SK-N-SH (cell line): ENCODE measurements at regions not wholly inside any gene's neighbourhood (a gene's known extent, or its start where the extent isn't known, plus 50 kb on each side); places are given as distances from the start of the nearest gene placed in this dataset.

ENCODE experiments used
- CTCF ChIA-PET: fragments of 300-600, 350-600 bp; formaldehyde crosslinking; extraction: SDS; loops from one replicate; lab custom pipeline; 2021; lab: Yijun Ruan, JAX
- POLR2A ChIA-PET: fragments of 350-600 bp; sonication (Branson Sonifier 250); formaldehyde crosslinking; extraction: SDS; loops from one replicate; lab custom pipeline; 2020; ENCODE audit warnings: antibody characterized with exemption, inconsistent platforms; lab: Yijun Ruan, JAX
- DNase-seq: peaks from one replicate; pipeline ENCODE4 v3.0.0; 2012
- H2AFZ ChIP-seq: fragments of 200-600 bp; sonication (generic); 2 replicates; pipeline ENCODE4 v1.8.1; 2016; ENCODE audit warnings: antibody characterized with exemption, mild to moderate bottlenecking, low read depth
- H3F3A ChIP-seq: fragments of 200-600 bp; sonication (generic); replicated peaks from 2 replicates; pipeline ENCODE3; 2016; ENCODE audit warnings: antibody characterized with exemption, mild to moderate bottlenecking; ENCODE audit not compliant: insufficient read depth
- H3K27ac ChIP-seq, 2 experiments: fragments of 200-500 bp in 1 of 2; fragments of 200-600 bp in 1 of 2; sonication (Bioruptor generic) in 1 of 2; sonication (generic), shearing (Covaris generic) in 1 of 2; 2 replicates each; pipeline versions ENCODE4 v1.5.1 to v1.6.1; 2014 to 2016; ENCODE audit warnings: low read depth in 2 of 2, inconsistent platforms in 1 of 2, low read length in 1 of 2, mild to moderate bottlenecking in 1 of 2, mixed read lengths in 1 of 2
- H3K27me3 ChIP-seq: fragments of 200-600 bp; sonication (generic), shearing (Covaris generic); 2 replicates; pipeline ENCODE4 v1.6.1; 2016; ENCODE audit warnings: mixed run types; ENCODE audit not compliant: insufficient read depth
- H3K36me3 ChIP-seq, 2 experiments: fragments of 200-500 bp in 1 of 2; fragments of 200-600 bp in 1 of 2; sonication (Bioruptor generic) in 1 of 2; sonication (generic) in 1 of 2; replicated peaks in 1 of 2; 2 replicates each; pipeline versions ENCODE3 to v1.5.1; 2014 to 2016; ENCODE audit warnings: low read length in 1 of 2, mild to moderate bottlenecking in 1 of 2; ENCODE audit not compliant: insufficient read depth in 2 of 2, control insufficient read depth in 1 of 2
- H3K4me1 ChIP-seq, 2 experiments: fragments of 200-500 bp in 1 of 2; fragments of 200-600 bp in 1 of 2; sonication (Bioruptor generic) in 1 of 2; sonication (generic), shearing (Covaris generic) in 1 of 2; 2 replicates each; pipeline versions ENCODE4 v1.5.1 to v1.6.1; 2014 to 2016; ENCODE audit warnings: low read depth in 1 of 2, low read length in 1 of 2, mixed run types in 1 of 2; ENCODE audit not compliant: insufficient read depth in 2 of 2, control insufficient read depth in 1 of 2
- H3K4me2 ChIP-seq: fragments of 200-600 bp; sonication (generic), shearing (Covaris generic); 2 replicates; pipeline ENCODE4 v1.6.1; 2017; ENCODE audit warnings: mixed run types
- H3K4me3 ChIP-seq, 2 experiments: fragments of 200-500 bp in 1 of 2; fragments of 200-600 bp in 1 of 2; sonication (Bioruptor generic) in 1 of 2; sonication (generic), shearing (Covaris generic) in 1 of 2; 2 replicates each; pipeline versions ENCODE4 v1.5.1 to v1.8.1; 2014 to 2016; ENCODE audit warnings: low read depth in 2 of 2, inconsistent platforms in 1 of 2, low read length in 1 of 2, mild to moderate bottlenecking in 1 of 2, mixed read lengths in 1 of 2, moderate library complexity in 1 of 2
- H3K79me2 ChIP-seq: fragments of 200-600 bp; sonication (generic); 2 replicates; pipeline ENCODE4 v1.8.1; 2017; ENCODE audit warnings: mild to moderate bottlenecking; ENCODE audit not compliant: insufficient read depth
- H3K9ac ChIP-seq: fragments of 200-600 bp; sonication (generic); 2 replicates; pipeline ENCODE4 v1.6.1; 2017; ENCODE audit warnings: mixed run types
- H3K9me2 ChIP-seq: fragments of 200-600 bp; sonication (generic); 2 replicates; pipeline ENCODE4 v1.6.1; 2017; ENCODE audit warnings: mixed run types
- H3K9me3 ChIP-seq: fragments of 200-600 bp; sonication (generic); 2 replicates; pipeline ENCODE4 v1.6.1; 2017; ENCODE audit warnings: mixed run types, mild to moderate bottlenecking, moderate library complexity
- H4K20me1 ChIP-seq: fragments of 200-600 bp; sonication (generic); 2 replicates; pipeline ENCODE4 v1.6.1; 2017; ENCODE audit warnings: mild to moderate bottlenecking, mixed run types; ENCODE audit not compliant: insufficient read depth
- CHD2 ChIP-seq: fragments of 150-350 bp; IDR thresholded peaks from 2 replicates; pipeline ENCODE4 v1.6.1; 2018; ENCODE audit warnings: low read length; ENCODE audit not compliant: partially characterized antibody
- ELF1 ChIP-seq: IDR thresholded peaks from 2 replicates; pipeline ENCODE4 v1.4.0; 2012
- EP300 ChIP-seq, 2 experiments: IDR thresholded peaks; 2 replicates each; pipeline versions ENCODE4 v1.4.0 to v1.6.1; 2012; ENCODE audit warnings: borderline replicate concordance in 1 of 2, low read depth in 1 of 2, low read length in 1 of 2
- JUND ChIP-seq: IDR thresholded peaks from 2 replicates; pipeline ENCODE4 v1.4.0; 2012
- MEF2A ChIP-seq: IDR thresholded peaks from 2 replicates; pipeline ENCODE4 v1.4.0; 2012; ENCODE audit warnings: low read depth, borderline replicate concordance
- NFIC ChIP-seq: IDR thresholded peaks from 2 replicates; pipeline ENCODE4 v1.4.0; 2012; ENCODE audit warnings: borderline replicate concordance
- RAD21 ChIP-seq: IDR thresholded peaks from 2 replicates; pipeline ENCODE4 v1.6.1; 2012; ENCODE audit warnings: mild to moderate bottlenecking, low read length
- RCOR1 ChIP-seq: fragments of 150-350 bp; IDR thresholded peaks from 2 replicates; pipeline ENCODE4 v1.6.1; 2017; ENCODE audit warnings: antibody characterized with exemption, low read length
- RXRA ChIP-seq: IDR thresholded peaks from 2 replicates; pipeline ENCODE4 v1.4.0; 2012; ENCODE audit warnings: low read depth, mild to moderate bottlenecking, borderline replicate concordance
- SMC3 ChIP-seq: IDR thresholded peaks from 2 replicates; pipeline ENCODE4 v1.6.1; 2012; ENCODE audit warnings: low read depth, low read length, improper control_type of control experiment
- TCF12 ChIP-seq: IDR thresholded peaks from 2 replicates; pipeline ENCODE4 v1.4.0; 2012
- YY1 ChIP-seq: IDR thresholded peaks from 2 replicates; pipeline ENCODE4 v1.4.0; 2012; ENCODE audit warnings: low read depth, mild to moderate bottlenecking
- ZBTB33 ChIP-seq: IDR thresholded peaks from 2 replicates; pipeline ENCODE4 v1.4.0; 2012; ENCODE audit warnings: low read depth, borderline replicate concordance
- WGBS: methylation state at CpG from one replicate; pipeline ENCODE4 v1.1.6; 2017; ENCODE audit warnings: low lambda C conversion rate; 5-methylcytosine and 5-hydroxymethylcytosine counted together
- TF ChIP-seq, protein P1 (sequence below): IDR thresholded peaks from 2 replicates; pipeline ENCODE4 v1.4.0; 2012; ENCODE audit warnings: low read depth
- TF ChIP-seq, protein P2 (sequence below): IDR thresholded peaks from 2 replicates; pipeline ENCODE4; 2012
- TF ChIP-seq, protein P3 (sequence below): fragments of 200-600 bp; sonication (generic); IDR thresholded peaks from 2 replicates; pipeline ENCODE4 v1.6.1; 2017; ENCODE audit warnings: antibody characterized with exemption, mild to moderate bottlenecking, moderate library complexity
- TF ChIP-seq, protein P4 (sequence below): IDR thresholded peaks from 2 replicates; pipeline ENCODE4 v1.6.1; 2012; ENCODE audit warnings: mild to moderate bottlenecking, low read depth, low read length, moderate library complexity

DNA sequence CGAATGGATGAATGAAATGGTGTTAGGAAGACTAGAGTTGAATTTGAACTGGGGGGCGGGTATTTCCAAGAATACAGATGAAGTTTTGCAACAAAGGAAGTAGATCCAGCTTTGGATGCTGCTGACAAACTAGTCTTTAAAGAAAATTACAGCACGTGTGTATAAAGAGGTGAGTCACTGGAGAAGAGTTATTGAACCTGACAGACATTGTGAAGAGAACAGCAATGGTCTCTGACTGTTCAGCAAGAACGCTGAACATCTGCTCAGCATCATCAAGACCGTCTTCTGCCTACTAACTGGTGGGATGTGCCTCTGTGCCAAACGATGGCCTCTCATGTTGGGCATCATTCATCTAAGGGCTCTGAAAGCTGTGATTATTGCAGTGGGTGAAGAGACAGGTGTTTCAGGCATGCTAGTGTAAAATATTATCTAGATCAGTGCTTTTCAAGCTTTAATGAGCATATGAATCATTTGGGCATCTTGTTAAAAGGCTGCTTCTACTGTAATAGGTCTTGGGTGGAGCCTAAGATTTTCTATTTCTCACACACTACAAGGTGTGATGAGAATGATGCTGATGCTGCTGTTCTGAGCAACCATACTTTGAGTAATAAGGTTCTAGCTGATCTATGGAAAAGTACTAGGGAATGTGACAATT lies 291.3 kb downstream of the PTEN start (continued):
- TF ChIP-seq, protein P1, sequence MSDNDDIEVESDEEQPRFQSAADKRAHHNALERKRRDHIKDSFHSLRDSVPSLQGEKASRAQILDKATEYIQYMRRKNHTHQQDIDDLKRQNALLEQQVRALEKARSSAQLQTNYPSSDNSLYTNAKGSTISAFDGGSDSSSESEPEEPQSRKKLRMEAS = peak; percentile 83
- TF ChIP-seq, protein P2, sequence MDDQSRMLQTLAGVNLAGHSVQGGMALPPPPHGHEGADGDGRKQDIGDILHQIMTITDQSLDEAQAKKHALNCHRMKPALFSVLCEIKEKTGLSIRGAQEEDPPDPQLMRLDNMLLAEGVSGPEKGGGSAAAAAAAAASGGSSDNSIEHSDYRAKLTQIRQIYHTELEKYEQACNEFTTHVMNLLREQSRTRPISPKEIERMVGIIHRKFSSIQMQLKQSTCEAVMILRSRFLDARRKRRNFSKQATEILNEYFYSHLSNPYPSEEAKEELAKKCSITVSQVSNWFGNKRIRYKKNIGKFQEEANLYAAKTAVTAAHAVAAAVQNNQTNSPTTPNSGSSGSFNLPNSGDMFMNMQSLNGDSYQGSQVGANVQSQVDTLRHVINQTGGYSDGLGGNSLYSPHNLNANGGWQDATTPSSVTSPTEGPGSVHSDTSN = peak; percentile 98
- TF ChIP-seq TCF12 (peak; percentile 98), SMC3 (peak; percentile 4; the same call in 1 of the 2 replicates), JUND (peak; percentile 96), RAD21 (no peak; the same call in 1 of the 2 replicates), YY1 (no peak; the same call in 1 of the 2 replicates), NFIC (peak; percentile 82), EP300 (IDR thresholded peaks at IDR 0.05; ENCODE audit: borderline replicate concordance in 1 of 2, low read depth in 1 of 2, low read length in 1 of 2) (peak; percentile 70 to 95), ELF1 (peak; percentile 42; the same call in 1 of the 2 replicates), CHD2 (no peak), MEF2A (no peak; the same call in 1 of the 2 replicates), RXRA (peak; percentile 73; the same call in 1 of the 2 replicates)
- TF ChIP-seq, protein P3, sequence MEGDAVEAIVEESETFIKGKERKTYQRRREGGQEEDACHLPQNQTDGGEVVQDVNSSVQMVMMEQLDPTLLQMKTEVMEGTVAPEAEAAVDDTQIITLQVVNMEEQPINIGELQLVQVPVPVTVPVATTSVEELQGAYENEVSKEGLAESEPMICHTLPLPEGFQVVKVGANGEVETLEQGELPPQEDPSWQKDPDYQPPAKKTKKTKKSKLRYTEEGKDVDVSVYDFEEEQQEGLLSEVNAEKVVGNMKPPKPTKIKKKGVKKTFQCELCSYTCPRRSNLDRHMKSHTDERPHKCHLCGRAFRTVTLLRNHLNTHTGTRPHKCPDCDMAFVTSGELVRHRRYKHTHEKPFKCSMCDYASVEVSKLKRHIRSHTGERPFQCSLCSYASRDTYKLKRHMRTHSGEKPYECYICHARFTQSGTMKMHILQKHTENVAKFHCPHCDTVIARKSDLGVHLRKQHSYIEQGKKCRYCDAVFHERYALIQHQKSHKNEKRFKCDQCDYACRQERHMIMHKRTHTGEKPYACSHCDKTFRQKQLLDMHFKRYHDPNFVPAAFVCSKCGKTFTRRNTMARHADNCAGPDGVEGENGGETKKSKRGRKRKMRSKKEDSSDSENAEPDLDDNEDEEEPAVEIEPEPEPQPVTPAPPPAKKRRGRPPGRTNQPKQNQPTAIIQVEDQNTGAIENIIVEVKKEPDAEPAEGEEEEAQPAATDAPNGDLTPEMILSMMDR = no peak
- TF ChIP-seq, protein P4, sequence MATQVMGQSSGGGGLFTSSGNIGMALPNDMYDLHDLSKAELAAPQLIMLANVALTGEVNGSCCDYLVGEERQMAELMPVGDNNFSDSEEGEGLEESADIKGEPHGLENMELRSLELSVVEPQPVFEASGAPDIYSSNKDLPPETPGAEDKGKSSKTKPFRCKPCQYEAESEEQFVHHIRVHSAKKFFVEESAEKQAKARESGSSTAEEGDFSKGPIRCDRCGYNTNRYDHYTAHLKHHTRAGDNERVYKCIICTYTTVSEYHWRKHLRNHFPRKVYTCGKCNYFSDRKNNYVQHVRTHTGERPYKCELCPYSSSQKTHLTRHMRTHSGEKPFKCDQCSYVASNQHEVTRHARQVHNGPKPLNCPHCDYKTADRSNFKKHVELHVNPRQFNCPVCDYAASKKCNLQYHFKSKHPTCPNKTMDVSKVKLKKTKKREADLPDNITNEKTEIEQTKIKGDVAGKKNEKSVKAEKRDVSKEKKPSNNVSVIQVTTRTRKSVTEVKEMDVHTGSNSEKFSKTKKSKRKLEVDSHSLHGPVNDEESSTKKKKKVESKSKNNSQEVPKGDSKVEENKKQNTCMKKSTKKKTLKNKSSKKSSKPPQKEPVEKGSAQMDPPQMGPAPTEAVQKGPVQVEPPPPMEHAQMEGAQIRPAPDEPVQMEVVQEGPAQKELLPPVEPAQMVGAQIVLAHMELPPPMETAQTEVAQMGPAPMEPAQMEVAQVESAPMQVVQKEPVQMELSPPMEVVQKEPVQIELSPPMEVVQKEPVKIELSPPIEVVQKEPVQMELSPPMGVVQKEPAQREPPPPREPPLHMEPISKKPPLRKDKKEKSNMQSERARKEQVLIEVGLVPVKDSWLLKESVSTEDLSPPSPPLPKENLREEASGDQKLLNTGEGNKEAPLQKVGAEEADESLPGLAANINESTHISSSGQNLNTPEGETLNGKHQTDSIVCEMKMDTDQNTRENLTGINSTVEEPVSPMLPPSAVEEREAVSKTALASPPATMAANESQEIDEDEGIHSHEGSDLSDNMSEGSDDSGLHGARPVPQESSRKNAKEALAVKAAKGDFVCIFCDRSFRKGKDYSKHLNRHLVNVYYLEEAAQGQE = 0 out of 2 replicates have a peak, but pooled peaks have one; percentile 57

GRCh38 chr10:88156341-88156740 lies 292.9 kb downstream of the PTEN start:
- Histone ChIP-seq H3K36me3 (no peaks in the 10 kb centered on the region), H3K4me2 (no peak overlapping the region), H3K79me2 (no peaks in the 10 kb centered on the region), H3K4me1 (peaks cover 14 to 38% of the 10 kb centered on the region in 2 experiments), H2AFZ (no peak overlapping the region), H3K27me3 (no peaks in the 10 kb centered on the region), H3K9ac (no peak overlapping the region), H3K4me3 (no peak overlapping the region), H4K20me1 (no peaks in the 10 kb centered on the region), H3K9me3 (no peaks in the 10 kb centered on the region), H3K9me2 (no peaks in the 10 kb centered on the region), H3K27ac (peak overlapping the region in 1 of 2 experiments; percentile 98; a peak in 2 of 4 replicates), H3F3A (peaks cover 50% of the 10 kb centered on the region)
- CTCF ChIA-PET = interaction anchor here (1.1 kb wide), 1 partner anchor 234 kb away, joined by 3 read pairs; no protein-coding TSS in a partner anchor
- POLR2A ChIA-PET = no interaction called here
- no peak for DNase-seq
- WGBS = 57% methylated on average over 1 of the region's 1 CpG
- TF ChIP-seq YY1 (no peak), ELF1 (no peak), EP300 (IDR thresholded peaks at IDR 0.05; ENCODE audit: borderline replicate concordance in 1 of 2, low read depth in 1 of 2, low read length in 1 of 2) (peak in 1 of 2 experiments; percentile 74; a peak in 1 of 4 replicates), JUND (peak; percentile 47; the same call in 1 of the 2 replicates), NFIC (peak; percentile 10; the same call in 1 of the 2 replicates), RAD21 (no peak), RXRA (peak; percentile 73; the same call in 1 of the 2 replicates), TCF12 (peak; percentile 76), RCOR1 (no peak), ZBTB33 (no peak)
